Thyroid gland (tissue), 4 donors: ENCODE measurements at regions not wholly inside any gene's neighbourhood (a gene's known extent, or its start where the extent isn't known, plus 50 kb on each side); places are given as distances from the start of the nearest gene placed in this dataset.

Experiments
- DNase-seq, 2 donors: peaks; one replicate each; pipeline ENCODE4 v3.0.0-alpha.2; 2019
- H3K27ac ChIP-seq, 3 donors: fragments of 200-600 bp; sonication (generic); 1 replicate in 2 of 3; 2 replicates in 1 of 3; pipeline ENCODE4 v1.5.1; 2016 to 2019; ENCODE audit warnings: mild to moderate bottlenecking in 1 of 3, moderate library complexity in 1 of 3
- H3K27me3 ChIP-seq: fragments of 200-600 bp; sonication (generic); one replicate; pipeline ENCODE4 v1.5.1; 2019
- H3K36me3 ChIP-seq, 2 donors: fragments of 200-600 bp; sonication (generic); one replicate each; pipeline ENCODE4 v1.5.1; 2016 to 2019
- H3K4me1 ChIP-seq, 2 donors: fragments of 200-600 bp; sonication (generic); one replicate each; pipeline ENCODE4 v1.5.1; 2017 to 2019
- H3K4me3 ChIP-seq, 3 donors: fragments of 200-600 bp; sonication (generic); replicated peaks in 1 of 3; 1 replicate in 2 of 3; 2 replicates in 1 of 3; pipeline ENCODE4 v1.5.1; 2016; ENCODE audit warnings: mild to moderate bottlenecking in 1 of 3
- H3K9me3 ChIP-seq: fragments of 200-600 bp; sonication (generic); one replicate; pipeline ENCODE4 v1.5.1; 2017
- CTCF ChIP-seq, 6 experiments: fragments of 200-600 bp in 3 of 6; fragments of 450-650 bp in 3 of 6; sonication (generic) in 3 of 6; IDR thresholded peaks; one replicate each; pipeline ENCODE4 v1.5.1; 2016 to 2019; ENCODE audit warnings: antibody characterized with exemption in 6 of 6, mild to moderate bottlenecking in 2 of 6, inconsistent platforms in 1 of 6, moderate library complexity in 1 of 6
- POLR2A ChIP-seq, 2 donors: fragments of 450-650 bp; IDR thresholded peaks; one replicate each; pipeline ENCODE4 v1.6.1; 2017; ENCODE audit warnings: antibody characterized with exemption in 2 of 2, mild to moderate bottlenecking in 2 of 2, moderate library complexity in 1 of 2
- WGBS, 2 donors: methylation state at CpG; one replicate each; pipeline ENCODE4 v1.1.5; 2017; 5-methylcytosine and 5-hydroxymethylcytosine counted together
- intact Hi-C: fragments of 100-400 bp; cut with DNase I; formaldehyde crosslinking; loops from one replicate; pipeline ENCODE4 v1.15.1; 2023

- Histone ChIP-seq H3K27ac (no peak overlapping the region), H3K9me3 (no peaks in the 10 kb centered on the region), H3K4me1 (no peaks in the 10 kb centered on the region), H3K27me3 (no peaks in the 10 kb centered on the region), H3K4me3 (no peak overlapping the region), H3K36me3 (no peaks in the 10 kb centered on the region)
- no peak for TF ChIP-seq CTCF (IDR thresholded peaks at IDR 0.05)
- no peak for TF ChIP-seq POLR2A (IDR thresholded peaks at IDR 0.05)
- 67 to 72% methylated on average over 5 of the region's 5 CpGs for WGBS, 2 donors
- intact Hi-C loops, result no loop called here
- DNase-seq, result no peak
Observed at GRCh38 chr9:80378669-80379293, 807.0 kb downstream of the TLE4 start.

- Histone ChIP-seq H3K4me1 (no peaks in the 10 kb centered on the region), H3K27ac (no peak overlapping the region), H3K27me3 (no peaks in the 10 kb centered on the region), H3K9me3 (no peaks in the 10 kb centered on the region), H3K4me3 (no peak overlapping the region), H3K36me3 (no peaks in the 10 kb centered on the region)
- 78 to 84% methylated on average over 3 of the region's 3 CpGs for WGBS, 2 donors
- no peak for TF ChIP-seq CTCF (IDR thresholded peaks at IDR 0.05)
- TF ChIP-seq POLR2A (IDR thresholded peaks at IDR 0.05), result no peak
- intact Hi-C loops, result no loop called here
- DNase-seq, result no peak
Observed at GRCh38 chr9:80376180-80376579, 804.4 kb downstream of the TLE4 start.

- Histone ChIP-seq H3K4me3 (no peak overlapping the region), H3K36me3 (no peaks in the 10 kb centered on the region), H3K27me3 (no peaks in the 10 kb centered on the region), H3K9me3 (no peaks in the 10 kb centered on the region), H3K27ac (no peak overlapping the region), H3K4me1 (no peaks in the 10 kb centered on the region)
- no peak for DNase-seq
- TF ChIP-seq CTCF (IDR thresholded peaks at IDR 0.05) (no peak), POLR2A (IDR thresholded peaks at IDR 0.05) (no peak)
- intact Hi-C loops, result no loop called here
- 19 to 22% methylated on average over 1 of the region's 1 CpG for WGBS, 2 donors
Observed at GRCh38 chr9:80375477-80375876, 803.7 kb downstream of the TLE4 start.

GRCh38 chr9:80369641-80370040 lies 797.9 kb downstream of the TLE4 start:
- no peaks in the 10 kb centered on the region for H3K27me3 ChIP-seq
- TF ChIP-seq CTCF (IDR thresholded peaks at IDR 0.05) (no peak), POLR2A (IDR thresholded peaks at IDR 0.05) (no peak)
- no peak overlapping the region for H3K27ac ChIP-seq
- WGBS, 2 donors, result 60 to 69% methylated on average over 2 of the region's 2 CpGs
- intact Hi-C loops, result no loop called here
- H3K9me3 ChIP-seq, result no peaks in the 10 kb centered on the region
- no peak overlapping the region for H3K4me3 ChIP-seq
- no peaks in the 10 kb centered on the region for H3K4me1 ChIP-seq
- DNase-seq, result no peak
- no peaks in the 10 kb centered on the region for H3K36me3 ChIP-seq

- intact Hi-C loops, result no loop called here
- Histone ChIP-seq H3K4me1 (no peaks in the 10 kb centered on the region), H3K27ac (no peak overlapping the region), H3K36me3 (no peaks in the 10 kb centered on the region), H3K9me3 (no peaks in the 10 kb centered on the region), H3K27me3 (no peaks in the 10 kb centered on the region), H3K4me3 (no peak overlapping the region)
- 0% methylated on average over 2 of the region's 2 CpGs for WGBS, 2 donors
- DNase-seq, result no peak
- TF ChIP-seq CTCF (IDR thresholded peaks at IDR 0.05), result no peak
- no peak for TF ChIP-seq POLR2A (IDR thresholded peaks at IDR 0.05)
Observed at GRCh38 chr9:80366626-80367025, 794.9 kb downstream of the TLE4 start.
